HG03103 (cell line): ENCODE measurements at regions not wholly inside any gene's neighbourhood (a gene's known extent, or its start where the extent isn't known, plus 50 kb on each side); places are given as distances from the start of the nearest gene placed in this dataset.
A peak's percentile ranks its signal among the peaks of the same experiment; 100 is the strongest.

Experiments used
- ATAC-seq: cut with Tn5 transposase; IDR thresholded peaks from one replicate; pipeline ENCODE4 v1.9.1; 2021; ENCODE audit warnings: low read depth; ENCODE audit not compliant: unreplicated experiment

- ATAC-seq, result no peak
Measured at GRCh38 chrX:147680251-147680650, 231.5 kb upstream of the FMR1 start.

GRCh38 chrX:147693511-147693910 is 218.2 kb upstream of the FMR1 start:
- no peak for ATAC-seq

GRCh38 chrX:147699061-147699460 is 212.7 kb upstream of the FMR1 start:
- no peak for ATAC-seq

GRCh38 chrX:147710301-147710700 is 201.4 kb upstream of the FMR1 start:
- no peak for ATAC-seq

- ATAC-seq, result no peak
Measured at GRCh38 chrX:147733369-147733768, 178.3 kb upstream of the FMR1 start.

- no peak for ATAC-seq
Measured at GRCh38 chrX:147735364-147735763, 176.4 kb upstream of the FMR1 start.

GRCh38 chrX:147736045-147736444 is 175.7 kb upstream of the FMR1 start:
- ATAC-seq, result no peak

- no peak for ATAC-seq
Measured at GRCh38 chrX:147737690-147738089, 174.0 kb upstream of the FMR1 start.

- ATAC-seq, result no peak
Measured at GRCh38 chrX:147738265-147738664, 173.5 kb upstream of the FMR1 start.

- ATAC-seq, result no peak
Measured at GRCh38 chrX:147739196-147739595, 172.5 kb upstream of the FMR1 start.

GRCh38 chrX:147741776-147742175 is 169.9 kb upstream of the FMR1 start:
- ATAC-seq, result no peak

GRCh38 chrX:147749308-147749707 is 162.4 kb upstream of the FMR1 start:
- ATAC-seq, result no peak

- ATAC-seq, result no peak
Measured at GRCh38 chrX:147757750-147758149, 154.0 kb upstream of the FMR1 start.

GRCh38 chrX:147763131-147763530 is 148.6 kb upstream of the FMR1 start:
- no peak for ATAC-seq

GRCh38 chrX:147764868-147765267 is 146.9 kb upstream of the FMR1 start:
- no peak for ATAC-seq

- ATAC-seq, result no peak
Measured at GRCh38 chrX:147770858-147771257, 140.9 kb upstream of the FMR1 start.

- ATAC-seq, result no peak
Measured at GRCh38 chrX:147776988-147777387, 134.7 kb upstream of the FMR1 start.

- ATAC-seq, result no peak
Measured at GRCh38 chrX:147779173-147779572, 132.5 kb upstream of the FMR1 start.

GRCh38 chrX:147781844-147782243 is 129.9 kb upstream of the FMR1 start:
- ATAC-seq, result no peak

GRCh38 chrX:147788641-147789350 is 122.9 kb upstream of the FMR1 start:
- ATAC-seq, result no peak

- ATAC-seq, result no peak
Measured at GRCh38 chrX:147800663-147801062, 111.1 kb upstream of the FMR1 start.

GRCh38 chrX:147803948-147804347 is 107.8 kb upstream of the FMR1 start:
- ATAC-seq, result peak; percentile 63

- ATAC-seq, result no peak
Measured at GRCh38 chrX:147811803-147812202, 99.9 kb upstream of the FMR1 start.
